Stimulated activated CD4-positive, alpha-beta T cell treated with anti-CD3 and anti-CD28 coated beads, Interleukin-1b, Interleukin-23, amount 100 ng/mL, for 1 hour (primary cell): ENCODE measurements at regions not wholly inside any gene's neighbourhood (a gene's known extent, or its start where the extent isn't known, plus 50 kb on each side); places are given as distances from the start of the nearest gene placed in this dataset.

Source experiments
- DNase-seq, 2 donors: peaks; one replicate each; pipeline ENCODE4 v3.0.0-alpha.2; 2020; ENCODE audit warnings: low read depth in 2 of 2

GRCh38 chr18:51399491-51400122, 202.1 kb upstream of the MEX3C start:
- no peak for DNase-seq

GRCh38 chr18:51400721-51401120, 203.2 kb upstream of the MEX3C start:
- no peak for DNase-seq

GRCh38 chr18:51401912-51402311, 204.4 kb upstream of the MEX3C start:
- no peak for DNase-seq

- no peak for DNase-seq
Measured at GRCh38 chr18:51404620-51405019, 207.1 kb upstream of the MEX3C start.

GRCh38 chr18:51405683-51406477, 208.4 kb upstream of the MEX3C start:
- DNase-seq: no peak

- no peak for DNase-seq
Measured at GRCh38 chr18:51417643-51418483, 220.4 kb upstream of the MEX3C start.

- DNase-seq: no peak
Measured at GRCh38 chr18:51425475-51425874, 228.0 kb upstream of the MEX3C start.

- DNase-seq: no peak
Measured at GRCh38 chr18:51425889-51426288, 228.4 kb upstream of the MEX3C start.

- no peak for DNase-seq
Measured at GRCh38 chr18:51426996-51427395, 229.5 kb upstream of the MEX3C start.

- DNase-seq: no peak
Measured at GRCh38 chr18:51429644-51430043, 232.2 kb upstream of the MEX3C start.

GRCh38 chr18:51430538-51430937, 233.1 kb upstream of the MEX3C start:
- DNase-seq: no peak

- DNase-seq: no peak
Measured at GRCh38 chr18:51433296-51433695, 235.8 kb upstream of the MEX3C start.

GRCh38 chr18:51433881-51434280, 236.4 kb upstream of the MEX3C start:
- no peak for DNase-seq

- no peak for DNase-seq
Measured at GRCh38 chr18:51437280-51438271, 240.1 kb upstream of the MEX3C start.

GRCh38 chr18:51438797-51439350, 241.4 kb upstream of the MEX3C start:
- DNase-seq: no peak

- DNase-seq: no peak
Measured at GRCh38 chr18:51442012-51442411, 244.5 kb upstream of the MEX3C start.

- DNase-seq: no peak
Measured at GRCh38 chr18:51446571-51447210, 249.2 kb upstream of the MEX3C start.

GRCh38 chr18:51447351-51448342, 250.2 kb upstream of the MEX3C start:
- no peak for DNase-seq

- no peak for DNase-seq
Measured at GRCh38 chr18:51448949-51449348, 251.5 kb upstream of the MEX3C start.
